ENCODE measurements at regions not wholly inside any gene's neighbourhood (a gene's known extent, or its start where the extent isn't known, plus 50 kb on each side); places are given as distances from the start of the nearest gene placed in this dataset.
"Not testable (repeated sequence)": the region's sequence is repeated elsewhere in the genome, so short reads cannot be mapped to it uniquely, and the experiment has no call there.

- no peak for DNase-seq
These were observed 181.4 kb upstream of the ETV3 start for GRCh38 chr1:157319567-157319966.

- not testable (repeated sequence) for DNase-seq
These were observed 179.0 kb upstream of the ETV3 start for GRCh38 chr1:157317229-157317628.

- no peak for DNase-seq
These were observed 177.3 kb upstream of the ETV3 start for GRCh38 chr1:157315544-157315943.

- DNase-seq, result no peak
These were observed 176.2 kb upstream of the ETV3 start for GRCh38 chr1:157314408-157314807.

GRCh38 chr1:157313240-157313807, 175.1 kb upstream of the ETV3 start:
- no peak for DNase-seq

GRCh38 chr1:157312082-157312812, 174.1 kb upstream of the ETV3 start:
- no peak for DNase-seq

- DNase-seq, result peak in 1 of 2 donors; percentile 6
These were observed 173.5 kb upstream of the ETV3 start for GRCh38 chr1:157311730-157312081.

- not testable (repeated sequence) for DNase-seq
These were observed 172.9 kb upstream of the ETV3 start for GRCh38 chr1:157310805-157311729.

- no peak for DNase-seq
These were observed 172.2 kb upstream of the ETV3 start for GRCh38 chr1:157310401-157310800.

GRCh38 chr1:157307491-157307890, 169.3 kb upstream of the ETV3 start:
- DNase-seq, result no peak

- no peak for DNase-seq
These were observed 168.7 kb upstream of the ETV3 start for GRCh38 chr1:157306896-157307295.

- DNase-seq, result no peak
These were observed 166.1 kb upstream of the ETV3 start for GRCh38 chr1:157304271-157304670.

- no peak for DNase-seq
These were observed 164.5 kb upstream of the ETV3 start for GRCh38 chr1:157302724-157303123.

GRCh38 chr1:157302199-157302497, 164.0 kb upstream of the ETV3 start:
- DNase-seq, result no peak

- no peak for DNase-seq
These were observed 163.4 kb upstream of the ETV3 start for GRCh38 chr1:157301477-157302198.

- not testable (repeated sequence) for DNase-seq
These were observed 156.4 kb upstream of the ETV3 start for GRCh38 chr1:157294387-157295145.

- DNase-seq, result no peak
These were observed 154.8 kb upstream of the ETV3 start for GRCh38 chr1:157292809-157293564.

- no peak for DNase-seq
These were observed 154.1 kb upstream of the ETV3 start for GRCh38 chr1:157292302-157292701.

- DNase-seq, result no peak
These were observed 152.9 kb upstream of the ETV3 start for GRCh38 chr1:157291083-157291482.

- DNase-seq, result no peak
These were observed 151.4 kb upstream of the ETV3 start for GRCh38 chr1:157289424-157290105.

GRCh38 chr1:157288996-157289395, 150.8 kb upstream of the ETV3 start:
- DNase-seq, result peak; percentile 72 to 88
